Stimulated activated CD8-positive, alpha-beta memory T cell treated with anti-CD3 and anti-CD28 coated beads, Interleukin-12 subunit alpha, Interleukin-12 subunit beta, amount 100 ng/mL, for 4 hours (primary cell): ENCODE measurements at regions not wholly inside any gene's neighbourhood (a gene's known extent, or its start where the extent isn't known, plus 50 kb on each side); places are given as distances from the start of the nearest gene placed in this dataset.
"Not testable (repeated sequence)": the region's sequence is repeated elsewhere in the genome, so short reads cannot be mapped to it uniquely, and the experiment has no call there.

Experiments
- DNase-seq: peaks from one replicate; pipeline ENCODE4 v3.0.0-alpha.2; 2020; ENCODE audit warnings: low read depth

DNA sequence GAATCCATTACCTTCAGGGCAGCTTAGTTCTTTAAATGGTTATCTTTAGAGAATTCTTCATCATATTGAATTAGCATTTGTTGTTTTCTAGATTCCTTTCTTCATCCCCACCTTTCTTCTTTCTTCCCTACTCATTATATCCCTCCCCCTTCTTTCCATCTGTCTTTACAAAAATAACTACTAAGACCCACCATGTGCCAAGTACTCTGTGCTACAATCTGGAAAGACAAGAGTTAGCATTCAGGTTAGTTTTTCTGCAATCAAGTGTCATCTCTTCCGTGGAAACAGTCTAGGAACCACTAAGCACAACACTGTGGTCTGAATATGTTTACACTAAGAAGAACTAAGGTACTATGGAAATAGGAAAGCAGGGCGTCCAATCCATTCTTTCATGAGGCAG, 897.4 kb upstream of the TENM4 start:
- no peak for DNase-seq

DNA sequence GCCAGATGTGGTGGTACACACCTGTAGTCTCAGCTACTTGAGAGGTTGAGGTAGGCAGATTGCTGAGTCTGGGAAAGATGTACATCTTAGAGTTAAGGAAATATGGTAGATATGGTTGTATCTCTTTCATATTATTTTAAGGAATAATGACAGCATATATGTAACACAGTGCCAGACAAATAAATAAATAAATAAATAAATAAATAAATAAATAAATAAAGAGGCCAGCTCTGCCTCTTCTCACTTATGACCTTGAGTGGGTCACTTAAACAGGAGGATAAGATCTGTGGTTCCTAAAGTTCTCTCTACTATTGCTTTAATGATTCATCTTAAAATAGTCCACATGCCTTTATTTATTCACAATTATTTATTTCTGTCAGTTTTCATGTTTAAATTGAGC, 890.9 kb upstream of the TENM4 start:
- no peak for DNase-seq

DNA sequence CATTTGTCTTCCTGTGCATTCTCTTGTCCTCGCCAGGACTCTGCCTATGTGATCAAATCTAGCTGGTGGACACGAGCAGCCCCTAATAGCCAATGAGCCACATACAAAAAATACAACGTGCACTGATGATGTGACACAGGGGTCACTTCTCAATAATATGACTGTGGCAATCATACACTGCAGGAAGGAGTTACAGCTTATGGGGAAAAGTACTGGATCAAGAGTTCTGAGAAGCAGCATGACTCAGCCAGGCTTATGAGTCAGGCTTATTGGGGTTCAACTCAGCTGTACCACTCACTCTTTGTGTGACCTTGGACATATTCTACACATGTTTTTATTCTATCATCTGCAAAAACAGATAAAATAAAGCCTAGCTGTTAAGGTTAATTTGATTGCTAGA, 889.4 kb upstream of the TENM4 start:
- no peak for DNase-seq

- no peak for DNase-seq
Measured at GRCh38 chr11:80328774-80329173, 887.9 kb upstream of the TENM4 start.

DNA sequence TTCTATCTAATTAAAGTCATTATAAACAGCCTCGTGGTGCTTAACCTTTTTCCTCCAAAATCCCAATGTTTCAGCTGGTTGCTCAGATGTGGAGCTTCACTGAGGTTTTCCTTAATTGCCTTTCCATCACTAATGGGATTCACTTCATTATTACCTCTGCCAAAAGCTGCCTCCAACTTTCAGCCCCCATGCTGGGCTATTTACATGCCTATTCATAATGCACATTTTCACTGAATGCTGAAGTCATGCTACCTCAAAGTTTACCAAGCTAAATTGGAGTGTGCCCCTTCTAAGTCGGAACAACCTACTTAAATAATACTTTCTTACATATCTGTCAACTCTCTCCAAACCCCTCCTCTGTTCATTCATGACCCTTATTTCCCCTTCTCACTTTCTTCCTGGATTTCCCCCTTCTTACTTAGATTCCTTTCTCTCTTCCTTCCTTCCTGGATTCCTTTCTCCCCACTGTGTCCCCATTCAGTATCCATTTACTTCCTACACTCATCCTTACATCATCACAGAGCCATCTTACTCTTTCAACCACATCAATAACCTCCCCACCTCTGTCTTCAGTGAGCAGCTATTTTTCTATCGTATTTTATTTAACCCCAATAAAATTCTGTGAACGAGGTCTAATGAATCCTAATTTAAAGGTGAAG, 887.3 kb upstream of the TENM4 start:
- DNase-seq, result no peak

DNA sequence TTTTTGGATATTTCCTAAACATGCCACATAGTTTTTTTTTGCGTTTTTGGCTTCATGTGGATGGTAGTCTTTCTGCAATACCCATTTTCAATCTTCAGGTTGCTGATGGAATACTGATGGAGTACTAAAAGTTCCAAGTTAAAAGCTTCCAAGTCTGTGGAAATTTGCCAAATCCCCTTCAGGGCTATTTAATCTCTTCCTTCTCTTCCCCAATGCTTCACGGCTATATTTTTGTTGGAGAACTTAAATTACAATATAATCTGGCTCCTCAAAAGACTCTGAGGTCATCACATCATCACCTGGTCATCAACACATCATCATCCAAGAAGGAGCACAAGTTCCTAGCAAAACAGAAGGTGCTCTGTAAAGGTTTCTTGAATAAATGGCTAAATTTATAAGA, 881.0 kb upstream of the TENM4 start:
- no peak for DNase-seq

DNA sequence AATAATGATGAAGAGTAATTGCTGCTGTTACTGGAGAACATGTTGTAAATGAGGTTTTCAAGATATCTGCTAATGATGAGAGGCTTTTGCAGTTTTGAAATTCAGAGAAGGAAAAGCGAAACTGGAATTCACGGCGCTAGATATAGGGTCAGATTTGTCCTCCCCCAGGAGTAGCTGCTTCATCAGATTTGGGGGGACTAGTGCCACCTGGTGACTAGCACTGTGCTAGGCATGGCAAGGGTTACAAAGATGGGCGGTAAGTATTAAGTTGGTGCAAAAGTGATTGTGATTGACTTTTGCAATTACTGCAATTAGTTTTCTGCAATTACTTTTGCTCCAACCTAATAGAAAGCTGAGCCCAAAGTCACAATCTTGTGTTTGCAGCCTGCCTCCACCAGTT, 879.9 kb upstream of the TENM4 start:
- DNase-seq, result no peak

- DNase-seq, result no peak
Measured at GRCh38 chr11:80320226-80320625, 879.4 kb upstream of the TENM4 start.

DNA sequence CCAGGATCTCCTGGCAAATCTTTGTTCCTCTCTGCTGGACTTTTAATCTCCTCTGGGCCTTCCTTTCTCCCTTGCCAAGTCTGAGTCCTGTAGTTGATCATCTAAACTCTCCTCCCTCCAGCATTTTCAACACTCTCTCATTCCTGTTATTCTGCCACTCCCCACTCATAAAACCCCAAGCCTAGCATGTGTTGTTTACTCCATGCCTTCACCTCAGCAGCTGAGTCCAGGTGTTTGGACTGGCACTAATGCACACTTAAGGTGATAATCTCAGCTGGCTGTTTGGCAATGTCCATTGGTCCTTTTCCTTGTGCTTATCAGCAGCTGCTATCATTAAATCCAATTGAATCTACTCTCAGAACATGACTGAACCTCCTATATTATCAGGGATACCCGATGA, 876.8 kb upstream of the TENM4 start:
- no peak for DNase-seq

- DNase-seq, result no peak
Measured at GRCh38 chr11:80315200-80315599, 874.4 kb upstream of the TENM4 start.

DNA sequence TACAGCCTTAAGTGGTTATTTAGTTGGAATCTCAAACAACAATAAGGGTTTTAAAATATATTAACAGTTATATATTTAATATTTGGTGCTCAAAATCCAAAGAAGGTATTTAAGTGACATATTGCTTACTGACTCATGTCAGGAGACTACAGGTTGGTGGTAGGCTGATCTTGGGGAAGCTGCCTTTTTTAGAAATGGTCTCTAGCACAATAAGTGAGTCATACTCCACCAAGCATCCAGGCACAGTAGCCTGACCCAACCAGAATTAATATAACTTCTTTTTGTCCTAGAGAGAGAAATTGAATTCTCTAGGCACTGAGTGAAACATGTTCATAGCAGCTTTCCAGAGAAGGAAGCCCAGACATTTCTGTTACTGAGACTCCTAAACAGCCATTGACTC, 868.5 kb upstream of the TENM4 start:
- no peak for DNase-seq

DNA sequence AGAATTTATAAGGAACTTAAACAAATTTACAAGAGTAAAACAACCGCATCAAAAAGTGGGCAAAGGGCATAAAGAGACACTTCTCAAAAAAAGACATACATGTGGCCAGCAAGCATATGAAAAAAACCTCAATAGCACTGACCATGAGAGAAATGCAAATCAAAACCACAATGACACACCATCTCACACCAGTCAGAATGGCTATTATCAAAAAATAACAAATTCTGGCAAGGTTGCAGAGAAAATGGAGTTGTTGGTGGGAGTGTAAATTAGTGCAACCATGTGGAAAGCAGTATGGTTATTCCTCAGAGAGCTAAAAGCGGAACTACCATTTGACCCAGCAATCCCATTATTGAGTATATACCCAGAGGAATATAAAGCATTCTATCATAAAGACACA, 866.8 kb upstream of the TENM4 start:
- no peak for DNase-seq

GRCh38 chr11:80297858-80298632, 857.2 kb upstream of the TENM4 start:
- no peak for DNase-seq

GRCh38 chr11:80293293-80293692, 852.5 kb upstream of the TENM4 start:
- DNase-seq, result no peak

DNA sequence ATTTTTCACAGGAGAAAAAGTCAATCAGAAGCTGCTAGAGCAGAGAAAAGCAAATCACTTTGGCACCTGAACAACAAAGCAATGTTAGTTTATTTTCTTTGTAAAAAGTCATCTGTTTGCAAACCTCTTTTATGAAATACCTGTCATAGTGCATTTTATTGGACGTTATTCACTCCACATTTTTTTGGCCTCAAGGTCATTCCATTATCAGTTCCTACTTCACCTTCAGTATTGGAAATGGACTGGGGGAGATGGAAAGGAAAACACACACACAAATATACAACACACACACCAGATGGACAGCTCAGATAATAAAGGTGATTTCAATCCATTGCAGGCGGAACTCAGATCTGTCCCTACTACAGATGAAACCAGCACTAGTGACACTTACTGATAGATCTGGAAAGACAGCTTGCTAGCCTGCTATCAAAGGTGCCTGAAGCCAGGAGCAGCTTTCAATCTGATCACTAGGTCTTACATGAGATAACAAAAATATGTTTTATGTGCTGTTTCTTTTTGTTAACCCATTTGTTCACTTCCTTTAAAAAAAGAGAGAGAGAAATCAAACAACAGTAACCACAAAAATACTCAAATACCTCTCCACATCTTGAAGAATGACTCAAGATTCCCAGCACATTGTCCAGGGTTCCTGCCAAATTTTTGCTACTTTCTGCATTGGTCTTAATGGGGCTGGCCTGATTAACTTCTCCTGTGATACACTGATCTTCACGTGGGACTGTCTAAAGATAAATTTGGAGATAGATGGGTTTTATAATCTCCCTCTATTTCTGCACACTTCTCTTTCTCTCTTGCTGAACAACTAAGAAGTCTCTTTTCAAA, 844.3 kb upstream of the TENM4 start:
- DNase-seq, result no peak

GRCh38 chr11:80282643-80283042, 841.8 kb upstream of the TENM4 start:
- DNase-seq, result no peak

DNA sequence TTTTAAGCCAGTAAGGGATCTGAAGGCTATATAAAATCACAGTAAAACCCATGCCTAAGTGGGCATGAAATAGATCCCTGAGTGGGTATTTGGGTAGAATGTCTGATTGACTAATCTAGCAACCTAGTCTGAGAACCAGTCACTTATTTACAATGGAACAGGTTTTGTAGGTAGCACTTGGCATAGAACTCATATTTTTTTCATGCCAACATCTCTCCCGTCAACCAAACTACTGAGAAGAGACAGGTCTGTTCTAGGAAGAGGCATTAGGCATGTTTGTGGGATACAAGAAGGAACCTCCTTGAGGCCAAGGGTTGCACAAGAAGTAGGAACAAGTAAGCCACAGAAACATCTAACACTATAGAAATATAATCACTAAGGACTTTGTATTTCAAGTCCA, 840.4 kb upstream of the TENM4 start:
- no peak for DNase-seq

DNA sequence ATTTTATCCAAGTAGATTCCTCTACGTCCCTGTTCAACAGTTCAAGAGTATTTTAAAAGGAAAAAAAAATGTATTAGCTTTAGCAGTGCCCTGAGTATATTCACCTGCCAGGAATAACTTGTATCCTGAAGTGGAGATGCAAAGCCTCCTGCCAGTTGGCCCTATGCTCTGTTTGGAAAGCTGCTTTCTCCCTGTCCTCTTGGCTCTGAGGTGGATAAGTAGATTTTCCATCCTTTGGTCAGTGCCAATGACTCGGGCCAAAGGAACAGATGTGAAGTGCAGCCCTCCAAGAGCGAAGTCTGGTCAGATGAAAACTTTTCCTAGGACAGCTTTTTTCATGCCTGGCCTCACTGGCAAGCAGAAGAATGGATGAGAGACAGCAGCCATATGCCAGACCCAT, 839.9 kb upstream of the TENM4 start:
- no peak for DNase-seq

GRCh38 chr11:80261776-80262175, 820.9 kb upstream of the TENM4 start:
- DNase-seq, result no peak

DNA sequence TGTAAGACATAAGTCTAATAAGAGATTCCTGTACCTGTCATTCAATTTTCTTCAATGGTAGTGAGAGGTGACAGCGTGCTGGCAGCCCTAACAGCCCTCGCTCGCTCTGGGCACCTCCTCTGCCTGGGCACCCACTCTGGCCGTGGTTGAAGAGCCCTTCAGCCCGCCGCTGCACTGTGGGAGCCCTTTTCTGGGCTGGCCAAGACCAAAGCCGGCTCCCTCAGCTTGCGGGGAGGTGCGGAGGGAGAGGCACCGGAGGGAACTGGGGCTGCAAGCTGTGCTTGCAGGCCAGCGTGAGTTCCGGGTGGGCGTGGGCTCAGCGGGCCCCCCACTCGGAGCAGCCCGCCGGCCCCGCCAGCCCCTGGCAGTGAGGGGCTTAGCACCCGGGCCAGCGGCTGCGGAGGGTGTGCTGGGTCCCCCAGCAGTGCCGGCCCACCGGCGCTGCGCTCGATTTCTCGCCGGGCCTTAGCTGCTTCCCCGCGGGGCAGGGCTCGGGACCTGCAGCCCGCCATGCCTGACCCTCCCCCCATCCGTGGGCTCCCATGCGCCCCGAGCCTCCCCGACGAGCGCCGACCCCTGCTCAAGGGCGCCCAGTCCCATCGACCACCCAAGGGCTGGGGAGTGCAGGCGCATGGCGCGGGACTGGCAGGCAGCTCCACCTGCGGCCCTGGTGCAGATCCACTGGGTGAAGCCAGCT, 816.6 kb upstream of the TENM4 start:
- not testable (repeated sequence) for DNase-seq

GRCh38 chr11:80255021-80255420, 814.2 kb upstream of the TENM4 start:
- DNase-seq, result no peak

DNA sequence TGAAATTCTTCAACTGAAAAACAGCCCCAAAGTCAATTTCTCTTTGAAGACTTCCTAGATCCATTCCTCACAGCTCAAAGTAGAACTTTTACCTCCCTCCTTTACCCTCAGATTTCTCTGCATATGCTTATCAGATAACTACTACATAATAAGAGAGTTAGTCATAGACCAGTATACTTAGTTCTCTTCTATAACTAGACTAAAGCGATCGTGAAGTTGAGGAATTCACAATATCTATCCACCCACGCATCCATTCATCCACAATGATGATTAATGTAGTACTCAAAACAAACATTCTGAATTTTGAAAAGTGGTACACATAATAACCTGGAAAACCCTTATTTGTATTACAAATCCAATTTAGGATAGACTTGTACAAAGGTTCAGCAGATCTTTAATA, 800.9 kb upstream of the TENM4 start:
- DNase-seq, result no peak
